ENCODE measurements at regions not wholly inside any gene's neighbourhood (a gene's known extent, or its start where the extent isn't known, plus 50 kb on each side); places are given as distances from the start of the nearest gene placed in this dataset.

DNA sequence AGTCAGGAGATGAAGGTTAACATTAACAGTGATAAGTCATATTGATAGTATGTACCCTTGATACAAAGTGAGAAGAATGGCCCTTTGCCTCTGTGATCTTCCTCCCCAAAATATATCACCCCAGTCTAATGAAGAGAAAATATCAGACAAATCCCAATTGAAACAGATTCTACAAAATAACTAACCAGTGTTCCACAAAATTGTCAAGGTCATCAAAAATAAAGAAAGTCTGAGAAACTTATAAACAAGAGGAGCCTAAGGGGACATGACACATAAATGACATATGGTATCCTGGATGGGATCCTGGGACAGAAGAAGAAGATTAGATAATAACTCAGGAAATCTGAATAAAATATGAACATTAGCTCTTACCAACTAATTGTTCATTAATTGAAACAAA is 398.4 kb downstream of the DSC3 start:
- H3K4me3 ChIP-seq (ENCODE audit: control insufficient read depth, low read depth, low read length): no peak overlapping the region
- DNase-seq (ENCODE audit: low read depth): no peak
- TF ChIP-seq, protein P1, sequence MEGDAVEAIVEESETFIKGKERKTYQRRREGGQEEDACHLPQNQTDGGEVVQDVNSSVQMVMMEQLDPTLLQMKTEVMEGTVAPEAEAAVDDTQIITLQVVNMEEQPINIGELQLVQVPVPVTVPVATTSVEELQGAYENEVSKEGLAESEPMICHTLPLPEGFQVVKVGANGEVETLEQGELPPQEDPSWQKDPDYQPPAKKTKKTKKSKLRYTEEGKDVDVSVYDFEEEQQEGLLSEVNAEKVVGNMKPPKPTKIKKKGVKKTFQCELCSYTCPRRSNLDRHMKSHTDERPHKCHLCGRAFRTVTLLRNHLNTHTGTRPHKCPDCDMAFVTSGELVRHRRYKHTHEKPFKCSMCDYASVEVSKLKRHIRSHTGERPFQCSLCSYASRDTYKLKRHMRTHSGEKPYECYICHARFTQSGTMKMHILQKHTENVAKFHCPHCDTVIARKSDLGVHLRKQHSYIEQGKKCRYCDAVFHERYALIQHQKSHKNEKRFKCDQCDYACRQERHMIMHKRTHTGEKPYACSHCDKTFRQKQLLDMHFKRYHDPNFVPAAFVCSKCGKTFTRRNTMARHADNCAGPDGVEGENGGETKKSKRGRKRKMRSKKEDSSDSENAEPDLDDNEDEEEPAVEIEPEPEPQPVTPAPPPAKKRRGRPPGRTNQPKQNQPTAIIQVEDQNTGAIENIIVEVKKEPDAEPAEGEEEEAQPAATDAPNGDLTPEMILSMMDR (IDR thresholded peaks at IDR 0.05; ENCODE audit: control insufficient read depth, insufficient read depth, low read depth, low read length, missing control alignments): no peak

DNA sequence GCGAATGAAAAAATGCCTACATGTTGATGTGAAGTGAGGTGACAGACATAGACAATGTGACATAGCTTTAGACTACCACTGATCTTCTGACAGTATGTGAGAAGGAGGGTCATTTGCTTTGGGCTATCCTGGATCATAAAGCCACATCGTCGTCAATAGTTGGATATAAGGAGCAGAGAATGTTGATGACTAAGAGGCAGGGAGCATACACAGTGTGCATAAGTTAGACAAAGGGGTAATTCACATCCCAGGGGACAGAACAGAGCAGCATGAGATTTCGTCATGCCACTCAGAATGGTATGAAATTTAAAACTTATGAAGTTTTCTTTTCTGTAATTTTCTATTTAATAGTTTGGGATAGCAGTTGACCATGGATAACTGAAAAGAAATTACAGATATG is 403.2 kb downstream of the DSC3 start:
- TF ChIP-seq, protein P1 (IDR thresholded peaks at IDR 0.05; ENCODE audit: control insufficient read depth, insufficient read depth, low read depth, low read length, missing control alignments): no peak
- no peak for DNase-seq (ENCODE audit: low read depth)
- no peak overlapping the region for H3K4me3 ChIP-seq (ENCODE audit: control insufficient read depth, low read depth, low read length)

DNA sequence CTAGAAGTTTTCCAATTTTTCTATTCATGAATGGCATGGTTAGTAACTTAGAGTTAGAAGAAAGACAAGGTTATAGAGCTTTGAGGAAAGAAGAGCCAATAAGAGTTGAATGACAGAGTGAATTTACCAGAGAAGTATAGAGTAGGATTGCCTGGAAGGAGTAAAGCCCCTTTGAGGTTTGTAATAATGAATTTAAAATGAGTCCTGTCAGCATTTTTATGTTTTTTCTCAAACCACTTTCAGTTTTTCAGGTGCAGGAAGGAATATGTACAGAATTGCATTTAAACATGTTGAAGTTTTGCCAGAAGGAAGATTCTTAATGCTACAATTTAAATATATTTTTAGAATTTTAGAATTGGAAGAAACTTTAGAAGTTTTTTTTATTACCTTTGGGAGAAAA is 408.3 kb downstream of the DSC3 start:
- TF ChIP-seq, protein P1 (IDR thresholded peaks at IDR 0.05; ENCODE audit: control insufficient read depth, insufficient read depth, low read depth, low read length, missing control alignments): no peak
- no peak overlapping the region for H3K4me3 ChIP-seq (ENCODE audit: control insufficient read depth, low read depth, low read length)
- no peak for DNase-seq (ENCODE audit: low read depth)

DNA sequence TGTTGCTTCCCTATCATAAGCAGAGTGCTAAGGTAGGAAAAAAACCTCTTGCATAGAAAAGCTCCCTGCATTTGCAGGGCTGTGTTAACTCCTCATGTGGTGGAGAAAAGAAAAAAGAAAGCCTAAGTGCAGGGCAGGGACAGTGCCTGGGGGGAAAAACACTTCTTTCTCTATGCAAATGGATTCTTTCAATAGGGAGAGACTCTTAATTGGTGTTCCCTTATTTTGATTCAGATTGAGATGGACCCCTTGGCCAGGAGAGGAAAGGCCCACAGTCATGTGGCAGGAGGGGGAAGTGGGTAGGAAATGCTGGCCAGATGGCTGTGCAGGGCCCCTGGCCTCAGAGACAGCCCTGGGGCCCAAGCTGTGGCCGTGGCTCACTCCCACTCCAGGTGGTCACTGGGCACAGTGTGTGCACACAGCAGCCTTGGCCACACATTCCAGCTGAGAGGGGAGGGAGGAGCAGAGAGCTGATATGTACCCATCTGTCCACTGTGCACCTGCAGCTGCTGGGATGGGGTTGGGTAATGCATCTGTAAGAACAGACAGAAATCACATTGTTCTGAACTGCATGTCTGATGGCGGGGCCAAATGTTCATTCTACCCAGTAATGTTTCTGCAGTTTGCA is 410.4 kb downstream of the DSC3 start:
- DNase-seq (ENCODE audit: low read depth): no peak
- TF ChIP-seq, protein P1 (IDR thresholded peaks at IDR 0.05; ENCODE audit: control insufficient read depth, insufficient read depth, low read depth, low read length, missing control alignments): no peak
- no peak overlapping the region for H3K4me3 ChIP-seq (ENCODE audit: control insufficient read depth, low read depth, low read length)

DNA sequence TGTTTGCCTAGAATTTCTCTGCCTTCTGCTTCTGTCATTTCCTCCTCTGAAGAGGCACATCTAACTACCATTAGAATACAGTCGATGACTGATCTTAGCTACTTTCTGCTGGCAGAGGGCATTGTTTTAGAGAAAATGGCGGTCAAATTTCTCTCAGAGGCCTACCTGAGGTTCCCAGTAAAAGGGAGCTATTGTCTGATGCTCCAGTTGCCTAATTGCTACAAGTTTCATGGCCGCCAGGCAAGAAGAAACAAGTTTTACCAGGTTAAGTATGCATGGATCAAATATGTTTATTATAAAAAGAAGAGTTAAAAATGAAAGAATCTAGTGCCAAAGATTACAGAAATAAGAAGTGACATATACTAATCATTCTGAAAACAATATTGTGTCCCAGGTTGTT is 416.6 kb downstream of the DSC3 start:
- no peak for DNase-seq (ENCODE audit: low read depth)
- no peak overlapping the region for H3K4me3 ChIP-seq (ENCODE audit: control insufficient read depth, low read depth, low read length)
- TF ChIP-seq, protein P1 (IDR thresholded peaks at IDR 0.05; ENCODE audit: control insufficient read depth, insufficient read depth, low read depth, low read length, missing control alignments): no peak

DNA sequence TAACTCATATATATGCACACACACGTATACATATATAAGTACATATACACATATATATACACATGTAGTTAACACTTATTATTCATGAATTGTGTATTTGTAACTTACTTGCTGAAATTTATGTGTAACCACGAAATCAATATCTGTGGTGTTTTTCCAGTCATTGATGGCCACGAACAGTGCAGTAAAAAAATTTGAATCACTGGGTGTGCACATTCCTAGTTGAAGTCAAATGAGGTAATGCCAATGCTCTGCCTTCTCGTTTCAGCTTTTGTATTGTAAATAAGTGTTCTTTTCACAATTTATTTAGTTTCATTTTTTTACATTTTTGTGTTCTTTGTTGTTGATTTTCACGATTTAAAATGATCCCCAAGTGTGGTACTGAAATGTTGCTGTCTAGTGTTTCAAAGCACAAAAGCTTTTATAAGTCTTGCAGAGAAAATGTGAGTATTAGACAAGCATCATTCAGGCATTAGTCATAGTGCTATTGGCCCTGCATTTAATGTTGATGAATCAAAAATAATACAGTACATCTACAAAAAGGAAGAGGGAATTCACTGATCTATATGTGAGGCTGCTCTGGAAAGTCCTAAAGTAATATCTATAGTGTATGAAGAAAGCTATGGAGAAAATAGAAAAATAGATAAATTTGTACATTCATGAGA is 419.0 kb downstream of the DSC3 start:
- no peak overlapping the region for H3K4me3 ChIP-seq (ENCODE audit: control insufficient read depth, low read depth, low read length)
- no peak for DNase-seq (ENCODE audit: low read depth)
- TF ChIP-seq, protein P1 (IDR thresholded peaks at IDR 0.05; ENCODE audit: control insufficient read depth, insufficient read depth, low read depth, low read length, missing control alignments): no peak
